ENCODE measurements at regions not wholly inside any gene's neighbourhood (a gene's known extent, or its start where the extent isn't known, plus 50 kb on each side); places are given as distances from the start of the nearest gene placed in this dataset.

DNA sequence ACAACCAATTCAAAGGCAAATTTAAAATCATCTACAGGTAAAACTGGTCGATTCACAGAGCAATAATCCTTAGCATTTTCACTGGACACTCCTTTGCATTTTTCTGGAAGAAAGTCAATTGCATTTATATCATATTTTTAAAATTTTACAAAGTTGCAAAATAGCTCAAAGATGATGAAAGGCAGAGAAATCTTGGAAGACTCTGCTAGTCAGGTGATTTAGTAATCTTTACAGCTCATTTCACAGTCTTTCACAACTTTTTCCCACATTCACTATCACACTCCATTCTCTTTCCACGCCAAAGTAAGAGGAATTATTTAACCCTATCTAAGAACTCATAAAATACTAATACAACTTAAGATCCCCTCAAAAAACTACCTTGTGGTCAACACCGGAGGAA, 1063.8 kb downstream of the EFNB2 start:
- DNase-seq: no peak

DNA sequence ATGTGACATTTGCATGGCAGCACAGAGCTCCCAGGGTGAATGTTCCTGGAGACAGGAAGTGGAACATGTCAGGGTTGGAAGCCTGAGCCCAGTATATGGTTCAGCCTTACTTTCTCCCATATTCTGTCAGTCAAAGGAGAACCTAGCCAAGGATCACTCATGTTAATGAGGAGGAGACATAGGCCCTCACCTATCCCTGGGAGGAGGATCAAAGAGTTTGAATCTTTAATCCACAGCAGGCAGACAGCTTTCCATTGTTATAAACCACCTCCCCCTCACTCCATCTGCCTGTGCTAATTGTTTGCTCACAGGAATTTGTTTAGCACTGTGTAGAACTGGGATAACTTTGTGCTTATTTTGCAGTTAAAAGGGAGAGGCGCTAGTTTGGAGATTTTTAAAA, 1069.1 kb downstream of the EFNB2 start:
- DNase-seq: no peak

DNA sequence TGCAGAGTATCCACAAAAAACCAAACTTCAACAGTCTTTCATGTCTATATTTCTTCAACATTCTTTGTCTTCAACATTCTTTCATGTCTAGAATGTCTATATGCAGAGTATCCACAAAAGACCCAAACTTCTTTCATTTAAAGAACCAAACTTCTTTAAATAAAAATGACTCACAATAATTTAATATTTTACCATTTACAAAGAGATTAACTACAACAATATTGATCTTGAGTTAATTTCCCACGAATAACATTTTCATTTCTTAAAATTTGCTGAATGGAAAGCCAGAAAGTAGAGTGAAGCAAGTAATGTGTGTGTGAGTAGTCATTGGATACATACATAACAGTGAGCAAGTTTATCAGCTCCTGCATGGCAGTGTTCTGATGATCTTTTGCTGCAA, 1069.7 kb downstream of the EFNB2 start, which contains the start of gene DAOA:
DAOA (plus strand) TSS at position 301 of the 400 bp plus-strand sequence.
- no peak for DNase-seq

DNA sequence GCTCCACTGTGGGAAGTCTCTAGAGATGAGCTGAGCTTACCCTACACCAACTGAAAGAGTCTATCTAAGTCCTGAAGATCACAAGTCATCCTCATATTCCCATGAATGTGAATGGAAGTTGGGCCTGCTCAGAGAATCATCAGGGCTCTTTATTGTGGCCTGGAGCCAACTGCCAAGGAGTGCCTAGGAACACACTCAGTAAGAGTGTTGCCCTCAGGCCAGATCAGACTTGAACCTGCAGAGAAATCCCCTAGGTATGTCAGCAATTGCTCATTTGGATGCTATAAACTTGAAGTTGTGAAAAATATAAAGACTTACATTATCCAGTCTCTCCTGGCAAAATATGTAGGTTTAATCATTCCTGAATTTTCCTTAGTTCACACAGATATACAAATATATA, 1070.2 kb downstream of the EFNB2 start:
- no peak for DNase-seq

DNA sequence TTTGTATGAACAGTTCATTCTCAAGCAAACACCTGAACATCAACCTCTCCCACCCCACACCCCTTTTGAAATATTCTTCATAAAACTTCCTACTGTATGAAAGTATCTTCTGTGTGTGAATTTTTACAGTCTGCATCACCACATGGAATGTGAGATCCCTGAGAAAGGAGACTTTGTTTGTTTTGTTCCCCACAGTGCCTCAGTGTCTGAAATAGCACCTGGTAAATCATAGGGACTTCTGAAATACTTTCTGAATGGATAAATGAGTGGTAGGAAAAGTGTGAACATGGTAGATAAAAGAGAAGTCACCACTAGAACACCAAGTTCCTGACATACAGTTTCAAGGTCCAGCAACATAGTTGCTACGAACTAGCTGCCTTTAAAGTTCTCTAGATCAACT, 1071.2 kb downstream of the EFNB2 start:
- DNase-seq: no peak

DNA sequence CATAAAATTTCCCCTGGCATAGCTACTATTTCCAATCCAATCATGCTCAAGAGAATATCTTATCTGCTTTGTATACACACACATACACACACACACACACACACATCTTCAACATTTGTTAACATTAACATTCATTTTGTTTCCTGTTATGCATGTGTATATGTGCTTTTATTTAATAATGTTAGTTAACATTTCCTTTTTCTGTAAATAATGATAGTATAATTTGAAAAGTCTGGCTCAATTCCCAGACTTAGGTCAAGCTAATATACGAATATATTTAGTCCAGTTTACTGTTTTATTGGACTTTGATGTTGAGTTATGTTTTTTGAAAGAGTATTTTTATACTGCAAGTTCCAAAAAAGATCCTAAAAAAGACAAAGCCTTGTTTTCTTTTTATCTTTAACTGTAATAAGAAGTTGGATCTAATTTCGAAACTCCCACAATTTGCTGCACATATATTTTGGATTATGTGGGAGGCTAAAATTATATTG, 1072.4 kb downstream of the EFNB2 start:
- no peak for DNase-seq

DNA sequence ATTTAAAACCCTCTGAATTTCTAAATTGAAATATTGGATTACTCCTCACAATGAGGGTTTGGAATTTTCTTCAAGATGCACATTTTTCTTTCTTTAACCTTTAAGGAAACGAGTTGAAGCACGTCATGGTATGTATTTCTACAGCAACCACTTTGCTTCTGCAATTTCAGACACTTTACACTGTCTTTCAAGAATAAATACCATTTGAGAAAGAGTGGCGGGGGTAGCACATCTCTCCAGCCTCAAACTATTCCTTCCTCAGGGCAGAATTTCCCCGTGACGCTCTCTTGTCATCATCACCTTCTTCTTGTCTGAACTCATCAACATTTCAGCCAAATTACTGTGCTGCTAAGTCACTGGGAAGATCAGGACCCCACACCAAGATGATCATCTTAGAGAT, 1073.4 kb downstream of the EFNB2 start:
- no peak for DNase-seq

DNA sequence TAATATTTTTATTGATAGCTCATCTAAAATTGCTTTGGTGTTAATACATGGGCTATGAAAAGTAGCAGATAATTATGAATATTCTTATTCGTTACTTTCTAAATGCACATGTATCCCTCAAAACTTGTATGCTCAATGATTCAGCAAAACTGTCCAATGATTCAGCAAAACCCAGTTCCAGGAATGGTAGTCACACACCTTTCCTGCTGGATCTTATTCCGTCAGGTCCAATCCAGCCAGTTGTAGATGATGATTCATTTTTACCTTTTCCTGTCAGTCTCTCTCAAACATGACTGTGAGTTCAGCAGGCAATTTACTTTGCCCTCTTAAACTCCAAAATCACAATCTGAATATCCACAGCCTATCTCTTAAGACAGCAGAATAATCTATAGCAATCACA, 1082.6 kb downstream of the EFNB2 start:
- no peak for DNase-seq

DNA sequence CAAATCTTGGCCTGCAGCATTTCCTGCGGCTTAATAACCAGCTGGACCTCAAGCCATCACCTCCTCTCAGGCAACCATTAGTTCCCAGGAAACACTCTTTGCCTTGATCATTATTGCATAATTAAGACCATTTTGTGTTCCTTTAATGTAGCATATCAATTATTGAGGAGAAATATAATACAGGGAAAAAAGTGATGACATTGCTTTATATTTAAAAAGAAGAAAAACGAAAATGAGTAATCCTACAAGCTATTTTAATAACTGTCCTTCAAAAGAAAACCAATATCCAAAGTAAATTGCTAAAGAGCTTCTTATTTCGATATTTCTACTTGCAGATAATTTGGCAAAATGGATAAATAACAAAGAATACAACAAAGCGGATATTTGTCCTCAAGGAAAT, 1084.7 kb downstream of the EFNB2 start:
- DNase-seq: no peak

DNA sequence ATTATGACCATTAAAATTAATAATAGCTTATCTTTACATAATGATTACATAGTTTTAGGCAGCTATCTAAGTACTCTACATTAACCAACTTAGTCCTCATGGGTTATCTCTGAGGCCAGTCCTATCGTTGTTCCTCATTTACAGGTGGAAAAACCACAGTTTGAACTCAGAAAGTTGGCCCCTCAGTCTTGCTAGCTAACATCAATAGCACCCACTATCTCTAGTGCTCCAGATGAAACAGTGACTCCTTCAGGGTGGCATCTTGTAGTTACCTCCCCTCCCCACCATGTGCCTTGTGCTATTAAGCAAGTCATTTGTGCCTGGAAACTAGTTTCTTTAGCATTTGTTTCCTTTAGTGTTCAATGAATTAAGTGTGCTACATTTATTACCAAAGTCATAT, 1086.7 kb downstream of the EFNB2 start:
- DNase-seq: no peak

DNA sequence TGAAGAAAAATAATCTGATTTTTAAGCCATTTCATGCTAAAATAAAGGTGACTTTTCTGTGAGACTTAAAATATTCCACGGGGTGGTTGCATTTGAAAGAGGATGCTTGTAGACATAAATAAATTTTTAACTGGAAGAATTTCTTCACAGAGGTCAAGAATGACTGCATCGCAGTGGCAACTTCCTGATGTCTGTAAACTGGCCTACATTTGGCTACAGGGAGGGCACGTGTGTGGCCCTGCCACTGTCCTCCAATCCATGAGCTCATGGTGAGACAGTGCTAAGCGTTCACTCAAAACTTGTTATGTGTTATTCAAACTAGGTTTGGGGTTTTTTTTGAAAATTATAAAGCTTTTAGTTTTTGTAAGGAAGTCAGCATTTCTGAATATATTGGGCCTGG, 1089.3 kb downstream of the EFNB2 start:
- DNase-seq: no peak

DNA sequence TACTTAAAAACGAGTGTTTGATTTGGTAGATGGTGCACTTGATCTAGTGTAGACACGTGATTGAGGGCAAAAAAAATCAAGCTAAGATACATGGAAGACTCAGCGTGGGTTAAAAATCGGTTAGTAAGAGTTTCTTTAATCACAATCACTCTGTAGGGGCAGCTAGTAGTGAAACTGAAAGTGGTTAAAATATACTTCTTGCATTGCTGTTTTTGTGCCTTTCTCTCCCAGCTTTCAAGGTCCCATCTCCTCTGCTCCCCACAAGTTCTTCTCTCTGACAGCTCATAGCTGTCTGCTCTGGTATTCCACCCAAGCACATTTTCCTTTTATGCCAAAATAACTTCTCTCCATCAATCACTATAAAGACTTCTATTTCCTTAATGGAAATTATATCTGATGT, 1089.7 kb downstream of the EFNB2 start:
- no peak for DNase-seq

DNA sequence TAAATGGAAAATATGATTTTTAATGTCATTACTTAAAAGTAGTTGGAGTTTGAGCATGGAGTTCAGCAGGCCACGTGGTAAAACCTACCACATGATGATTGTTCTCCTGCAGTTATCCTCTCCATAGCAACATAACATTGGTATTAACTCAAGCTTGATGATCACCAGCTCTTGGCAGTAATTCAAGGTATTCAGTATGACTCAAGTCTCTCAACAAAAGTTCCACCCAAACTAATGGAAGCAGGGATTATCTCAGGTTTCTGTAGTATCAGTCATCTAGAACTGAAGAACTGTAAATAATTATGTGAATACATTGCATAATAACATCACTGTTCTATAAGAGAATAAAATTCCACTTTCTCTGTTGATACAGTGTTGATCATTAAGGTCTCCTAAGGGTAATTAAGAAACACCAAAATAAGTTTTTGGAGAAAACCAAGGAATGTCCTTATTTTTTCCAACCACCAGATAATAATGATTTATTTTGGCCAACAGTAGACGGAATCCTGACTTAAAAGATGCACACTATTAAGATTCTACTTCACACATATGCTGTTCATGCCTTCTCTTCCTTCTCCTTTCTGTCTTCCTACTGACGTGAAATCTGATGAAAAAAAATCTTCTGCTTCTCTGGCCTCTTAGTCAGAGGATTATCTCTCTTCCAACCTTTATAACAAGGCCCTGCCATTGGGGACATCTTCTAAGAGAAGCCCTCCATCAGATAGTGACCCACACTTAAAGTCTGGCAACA, 1092.3 kb downstream of the EFNB2 start:
- no peak for DNase-seq

DNA sequence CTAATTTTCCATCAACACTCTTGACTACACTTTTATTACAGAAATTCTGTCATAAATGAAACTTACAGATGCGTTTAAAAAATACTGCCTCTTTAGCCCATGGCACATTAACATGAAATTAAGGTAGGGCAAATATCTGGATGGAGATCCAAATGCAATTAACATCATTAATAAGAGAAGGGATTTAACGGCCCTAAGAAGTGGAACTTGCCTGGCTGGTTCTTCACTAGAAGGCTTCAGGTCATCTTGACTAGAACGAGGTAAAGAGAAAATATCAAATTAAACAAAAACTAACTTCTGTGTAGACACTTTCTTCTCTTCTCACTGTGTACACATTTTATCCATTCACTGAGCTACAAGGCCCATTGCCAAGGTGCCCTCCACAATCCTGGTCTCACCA, 1093.4 kb downstream of the EFNB2 start:
- no peak for DNase-seq

DNA sequence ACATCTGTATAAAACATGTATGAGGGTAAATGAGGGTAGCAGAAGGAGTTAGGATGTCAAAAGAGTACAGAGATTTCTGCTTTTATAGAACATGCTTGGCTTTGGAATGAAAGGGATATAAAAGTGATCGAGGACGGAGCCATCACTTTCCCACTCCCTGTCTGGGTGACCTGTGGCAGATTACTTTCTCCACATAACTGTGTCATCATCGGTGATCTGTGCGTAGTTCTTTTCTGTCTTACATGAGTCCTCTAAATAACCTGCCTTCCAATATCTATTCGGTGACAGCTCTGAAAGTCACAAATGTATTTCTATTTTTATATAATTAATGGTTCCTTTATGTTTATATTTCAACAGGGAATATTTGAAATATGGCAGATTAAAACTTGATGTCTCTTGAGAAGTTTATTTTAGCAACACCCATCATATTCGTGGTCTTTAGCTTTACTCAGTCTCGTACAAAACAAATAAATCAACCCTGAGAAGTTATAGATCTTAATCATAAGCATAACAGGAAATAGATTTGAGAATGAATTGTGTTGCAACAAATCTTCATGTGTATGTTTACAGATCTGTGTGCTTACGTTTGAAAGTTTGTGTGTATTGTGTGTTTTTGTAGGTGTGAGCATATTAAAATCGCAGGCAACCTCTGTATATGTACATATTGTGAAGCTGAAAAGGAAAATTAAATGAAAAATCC, 1094.3 kb downstream of the EFNB2 start:
- DNase-seq: no peak

DNA sequence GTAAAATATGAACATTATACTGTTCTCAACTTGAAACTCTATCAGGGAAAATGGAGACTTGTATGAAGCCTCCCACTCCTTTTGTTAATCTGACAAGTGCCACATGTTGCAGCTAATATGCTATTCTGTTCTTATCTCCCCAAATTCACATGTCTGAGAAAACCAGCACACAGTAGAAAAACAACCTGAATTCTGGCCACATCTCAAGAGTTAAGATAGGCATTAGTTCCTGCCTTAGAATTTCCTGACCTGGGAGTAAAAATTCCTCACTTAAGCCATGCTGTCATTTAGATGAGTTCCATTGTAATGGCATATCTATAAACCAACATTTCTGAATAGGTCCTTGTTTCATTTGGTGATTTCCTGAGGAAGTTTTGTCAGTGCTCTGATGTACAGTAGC, 1098.5 kb downstream of the EFNB2 start:
- DNase-seq: no peak

DNA sequence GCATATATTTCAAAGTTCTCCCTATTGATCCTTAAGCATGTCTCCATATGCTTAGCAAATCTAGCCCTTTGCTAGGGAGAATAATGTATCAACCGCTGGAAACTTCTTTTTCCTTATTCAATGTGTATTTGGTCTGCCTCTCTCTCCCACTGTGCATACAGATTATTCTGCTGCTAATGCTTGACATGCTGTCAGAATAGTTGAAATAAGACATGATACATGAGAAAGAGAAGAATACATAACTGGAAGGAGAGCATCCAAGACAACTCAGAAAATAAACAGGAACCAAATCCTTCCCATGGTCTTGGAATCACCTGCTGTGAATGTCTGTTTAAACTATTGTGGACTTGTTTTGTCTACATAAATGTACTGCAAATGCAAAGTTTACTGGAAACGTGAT, 1103.0 kb downstream of the EFNB2 start:
- DNase-seq: no peak

DNA sequence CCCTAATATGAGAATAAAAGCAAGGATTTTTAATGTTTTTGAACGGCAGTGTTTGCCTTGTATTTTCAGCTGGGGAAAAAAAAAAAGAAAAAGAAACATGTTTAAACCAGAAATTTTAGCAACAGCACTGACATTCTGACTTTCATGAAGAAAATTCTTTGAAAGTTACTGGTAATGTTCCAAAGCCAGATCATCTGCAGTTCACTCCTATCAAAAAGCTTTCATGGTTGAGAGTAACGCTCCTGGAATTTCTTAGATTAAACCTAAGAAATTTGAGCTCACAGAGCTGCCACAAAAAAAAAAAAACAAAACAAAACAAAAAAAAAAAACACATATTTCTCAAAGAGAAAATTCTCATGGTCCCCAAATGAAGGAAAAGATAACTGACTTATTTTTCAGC, 1106.7 kb downstream of the EFNB2 start:
- no peak for DNase-seq

DNA sequence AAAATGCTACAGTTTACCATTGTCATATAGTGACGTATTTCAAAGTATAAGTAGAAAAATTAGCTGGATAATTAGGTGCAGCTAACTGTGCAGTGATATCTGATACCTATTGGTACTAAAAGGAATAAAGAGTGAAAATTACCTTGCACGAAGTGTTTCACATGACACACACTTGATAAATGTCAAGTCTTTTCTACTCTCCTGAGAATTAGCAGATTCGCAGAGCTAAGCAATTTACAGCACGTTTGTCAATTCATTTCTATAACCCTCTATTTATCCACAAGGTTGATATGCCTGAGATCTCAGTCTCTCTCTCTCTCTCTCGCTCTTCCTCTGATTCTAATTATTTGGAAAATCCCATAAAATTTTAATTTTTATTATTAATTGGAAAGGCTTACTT, 1109.0 kb downstream of the EFNB2 start:
- no peak for DNase-seq

DNA sequence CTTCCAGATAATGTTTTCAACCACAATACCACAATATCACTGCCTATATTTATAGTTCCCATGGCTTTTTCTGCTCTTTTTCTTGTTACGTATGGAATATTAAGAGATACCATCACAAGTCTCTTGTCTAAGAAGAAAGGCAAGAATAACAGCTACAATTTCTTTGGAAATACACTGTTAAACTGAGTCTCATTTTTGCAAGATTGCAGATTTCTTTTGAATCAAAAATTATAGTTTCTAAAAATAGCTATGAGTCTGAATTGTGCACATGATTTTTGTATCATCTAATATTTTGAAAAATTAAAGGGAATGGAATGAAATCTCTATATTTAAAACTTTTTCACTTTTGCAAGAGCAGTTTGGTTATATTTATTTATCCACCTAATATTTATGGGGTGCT, 1120.8 kb downstream of the EFNB2 start:
- no peak for DNase-seq

DNA sequence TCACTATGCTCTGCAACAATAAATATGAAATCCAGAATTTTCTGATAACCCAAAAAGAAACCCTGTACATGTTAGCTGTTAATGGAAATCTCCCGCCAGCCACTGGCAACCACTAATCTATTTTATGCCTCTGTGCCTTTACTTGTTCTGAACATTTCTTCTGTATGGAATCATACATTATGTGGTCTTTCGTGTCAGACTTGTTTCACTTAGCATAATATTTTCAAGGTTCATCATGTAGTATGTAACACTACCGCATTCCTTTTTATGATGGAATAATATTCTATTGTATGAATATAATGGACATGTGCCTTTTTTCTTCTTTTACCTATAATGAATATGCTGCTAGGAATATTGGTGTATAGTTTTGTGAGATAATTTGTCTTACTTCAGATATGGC, 1123.3 kb downstream of the EFNB2 start:
- DNase-seq: no peak

DNA sequence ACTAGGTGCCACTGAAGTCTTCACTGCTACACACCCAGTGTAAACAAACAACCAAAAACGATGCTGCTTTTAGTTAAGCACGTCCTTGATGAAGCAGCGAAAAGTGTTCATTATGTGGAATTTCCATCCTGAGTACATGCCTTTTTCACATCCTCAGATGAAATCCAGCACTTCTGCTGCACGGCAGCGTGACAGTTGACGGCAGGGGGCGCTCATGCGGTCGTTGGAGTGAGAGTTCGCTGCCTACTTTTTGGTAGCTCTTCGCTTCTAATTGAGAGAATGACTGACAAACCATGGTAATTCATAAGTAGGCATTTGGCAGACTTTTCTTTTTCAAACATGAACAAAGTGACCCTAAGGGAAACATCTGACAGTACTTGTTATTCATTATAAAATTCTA, 1124.9 kb downstream of the EFNB2 start:
- DNase-seq: no peak

DNA sequence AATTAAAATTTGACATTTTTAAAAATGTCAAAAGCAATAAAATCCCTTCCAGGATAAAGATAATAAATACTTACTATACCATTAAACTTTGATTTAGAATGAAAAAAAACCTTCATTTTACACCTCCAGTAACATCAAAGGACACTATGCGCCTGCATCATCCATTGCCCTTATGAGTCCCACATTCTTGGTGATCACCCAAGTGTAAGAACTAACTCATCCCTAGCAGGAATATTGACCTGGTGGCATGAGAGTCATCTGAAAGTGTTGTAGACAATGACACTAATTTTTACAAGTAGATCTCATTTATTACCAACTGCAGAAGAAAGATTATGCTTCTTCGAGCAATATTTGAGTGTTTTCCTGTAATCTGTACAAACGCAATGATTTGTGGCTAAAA, 1128.9 kb downstream of the EFNB2 start:
- DNase-seq: no peak

DNA sequence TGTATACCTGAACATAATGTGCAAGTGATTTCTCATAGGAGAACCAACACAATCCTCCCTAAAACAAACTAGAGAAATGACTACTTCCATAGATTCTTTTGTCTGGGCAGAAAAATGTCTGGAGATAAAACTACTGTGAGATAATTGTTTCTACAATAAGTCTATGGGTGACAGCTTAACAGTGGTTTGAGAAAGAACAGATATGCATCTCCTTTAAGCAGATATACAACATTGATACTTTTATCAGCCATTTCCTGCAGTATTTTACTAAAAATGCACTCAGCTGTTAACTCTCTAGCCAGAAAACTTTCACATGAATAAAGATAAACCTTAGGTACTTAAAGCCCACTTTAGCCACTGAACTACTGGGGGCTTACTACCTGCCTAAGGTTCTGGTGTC, 1132.4 kb downstream of the EFNB2 start:
- DNase-seq: no peak

DNA sequence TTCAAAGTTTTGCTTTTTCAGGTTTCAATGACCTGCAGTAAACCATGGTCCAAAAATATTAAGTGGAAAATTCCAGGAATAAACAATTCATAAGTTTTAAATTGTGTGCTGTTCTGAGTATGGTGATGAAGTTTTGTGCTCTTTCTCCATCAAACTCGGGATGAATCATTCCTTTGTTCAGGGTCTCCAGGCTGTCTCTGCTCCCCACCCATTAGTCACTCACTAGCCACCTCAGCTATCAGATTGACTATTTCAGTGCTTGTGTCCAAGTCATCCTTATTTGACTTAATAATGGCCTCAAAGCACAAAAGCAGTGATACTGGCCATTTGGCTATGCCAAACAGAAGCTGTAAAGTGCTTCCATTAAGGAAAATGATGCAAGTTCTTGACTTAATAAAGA, 1140.4 kb downstream of the EFNB2 start:
- DNase-seq: no peak
